IMR-90 (cell line): ENCODE measurements at regions not wholly inside any gene's neighbourhood (a gene's known extent, or its start where the extent isn't known, plus 50 kb on each side); places are given as distances from the start of the nearest gene placed in this dataset.

Source experiments
- ATAC-seq: fragments of 200-7000 bp; cut with Tn5 transposase; 2 replicates; pipeline ENCODE4 v1.9.1; 2020; ENCODE audit warnings: low read depth, mild to moderate bottlenecking, moderate library complexity
- BruUV-seq: library from RNA; stranded (reverse); fragments of 400-500 nt; replicated peaks from 2 replicates; lab custom pipeline; 2021; lab: Mats Ljungman, UMichigan
- CTCF ChIA-PET: fragments of 300-600 bp; formaldehyde crosslinking; extraction: SDS; loops from one replicate; lab custom pipeline; 2021; ENCODE audit warnings: antibody characterized with exemption; lab: Yijun Ruan, JAX
- POLR2A ChIA-PET: fragments of 300-600 bp; sonication (Branson Sonifier 250); formaldehyde crosslinking; loops from one replicate; lab custom pipeline; 2022; ENCODE audit warnings: antibody characterized with exemption; ENCODE audit not compliant: unreplicated experiment; lab: Charles Lee
- DNase-seq: peaks from one replicate; pipeline ENCODE4 v3.0.0; 2013
- H2AFZ ChIP-seq: replicated peaks from 2 replicates; pipeline ENCODE3; 2013; ENCODE audit warnings: low read length, mild to moderate bottlenecking; ENCODE audit not compliant: poor library complexity
- H2AK5ac ChIP-seq: 2 replicates; pipeline ENCODE4 v1.6.1; 2013; ENCODE audit warnings: low read depth, low read length, inconsistent platforms
- H2AK9ac ChIP-seq: replicated peaks from 2 replicates; pipeline ENCODE3; 2013; ENCODE audit warnings: mild to moderate bottlenecking, low read depth, low read length, moderate library complexity; ENCODE audit not compliant: poor library complexity
- H2BK120ac ChIP-seq: 2 replicates; pipeline ENCODE4 v1.6.1; 2013; ENCODE audit warnings: low read depth, low read length, inconsistent platforms
- H2BK15ac ChIP-seq: 3 replicates; pipeline ENCODE4 v1.6.1; 2013; ENCODE audit warnings: low read depth, low read length, inconsistent platforms
- H2BK20ac ChIP-seq: 2 replicates; pipeline ENCODE4 v1.6.1; 2013; ENCODE audit warnings: low read depth, mild to moderate bottlenecking, inconsistent platforms, low read length, moderate library complexity
- H2BK5ac ChIP-seq: 2 replicates; pipeline ENCODE4 v1.6.1; 2013; ENCODE audit warnings: mild to moderate bottlenecking, low read depth, low read length, inconsistent platforms; ENCODE audit not compliant: poor library complexity, severe bottlenecking
- H3K14ac ChIP-seq: replicated peaks from 2 replicates; pipeline ENCODE4 v1.6.1; 2013; ENCODE audit warnings: low read depth, low read length, inconsistent platforms
- H3K18ac ChIP-seq: 2 replicates; pipeline ENCODE4 v1.6.1; 2013; ENCODE audit warnings: low read depth, low read length, control low read depth
- H3K23ac ChIP-seq: 2 replicates; pipeline ENCODE4 v1.6.1; 2013; ENCODE audit warnings: low read depth, low read length, inconsistent platforms
- H3K27ac ChIP-seq: 2 replicates; pipeline ENCODE4 v1.5.1; 2013; ENCODE audit warnings: mild to moderate bottlenecking, control low read depth, low read length; ENCODE audit not compliant: insufficient read depth
- H3K27me3 ChIP-seq: 2 replicates; pipeline ENCODE4 v1.6.1; 2013; ENCODE audit warnings: low read length; ENCODE audit not compliant: control insufficient read depth, insufficient read depth
- H3K36me3 ChIP-seq: 2 replicates; pipeline ENCODE4 v1.6.1; 2013; ENCODE audit warnings: low read length, mixed read lengths; ENCODE audit not compliant: control insufficient read depth, insufficient read depth
- H3K4ac ChIP-seq: 2 replicates; pipeline ENCODE4 v1.6.1; 2013; ENCODE audit warnings: low read depth, low read length, inconsistent platforms
- H3K4me1 ChIP-seq: 2 replicates; pipeline ENCODE4 v1.6.1; 2013; ENCODE audit warnings: low read length, mixed read lengths; ENCODE audit not compliant: control insufficient read depth, insufficient read depth
- H3K4me2 ChIP-seq: 2 replicates; pipeline ENCODE4 v1.6.1; 2013; ENCODE audit warnings: low read depth, mild to moderate bottlenecking, control low read depth, low read length, moderate library complexity
- H3K4me3 ChIP-seq: 2 replicates; pipeline ENCODE4 v1.5.1; 2013; ENCODE audit warnings: low read depth, mild to moderate bottlenecking, control low read depth, low read length, moderate library complexity; ENCODE audit not compliant: insufficient read depth
- H3K56ac ChIP-seq: 2 replicates; pipeline ENCODE4 v1.6.1; 2013; ENCODE audit warnings: low read length, inconsistent platforms; ENCODE audit not compliant: insufficient read depth; ENCODE audit errors: extremely low read depth
- H3K79me1 ChIP-seq, 2 experiments: 2 replicates each; pipeline ENCODE4 v1.6.1; 2013; ENCODE audit warnings: low read length in 2 of 2, inconsistent platforms in 1 of 2, low read depth in 1 of 2
- H3K9ac ChIP-seq: 2 replicates; pipeline ENCODE4 v1.6.1; 2013; ENCODE audit warnings: low read depth, low read length, control low read depth
- H3K9me1 ChIP-seq: 2 replicates; pipeline ENCODE4 v1.6.1; 2013; ENCODE audit warnings: low read length, inconsistent platforms; ENCODE audit not compliant: insufficient read depth
- H3K9me3 ChIP-seq: 2 replicates; pipeline ENCODE4 v1.6.1; 2013; ENCODE audit warnings: low read length; ENCODE audit not compliant: control insufficient read depth, insufficient read depth
- H4K20me1 ChIP-seq: 2 replicates; pipeline ENCODE4 v1.6.1; 2013; ENCODE audit warnings: low read length, inconsistent platforms; ENCODE audit not compliant: insufficient read depth
- H4K5ac ChIP-seq: 2 replicates; pipeline ENCODE4 v1.6.1; 2013; ENCODE audit warnings: mild to moderate bottlenecking, low read depth, low read length, control low read depth
- H4K8ac ChIP-seq, 2 experiments: 2 replicates each; pipeline ENCODE4 v1.6.1; 2013; ENCODE audit warnings: low read depth in 2 of 2, low read length in 2 of 2, control low read depth in 1 of 2, inconsistent platforms in 1 of 2
- H4K91ac ChIP-seq: 2 replicates; pipeline ENCODE4 v1.6.1; 2013; ENCODE audit warnings: low read depth, low read length, inconsistent platforms; ENCODE audit not compliant: insufficient read depth
- CTCF ChIP-seq: conservative IDR thresholded peaks from 2 replicates; pipeline ENCODE4 v1.5.1; 2012; ENCODE audit warnings: mild to moderate bottlenecking, low read depth, low read length, improper control_type of control experiment
- FOS ChIP-seq: fragments of 150-350 bp; IDR thresholded peaks from 2 replicates; pipeline ENCODE4 v1.6.1; 2016; ENCODE audit warnings: low read depth, low read length
- MAFK ChIP-seq: IDR thresholded peaks from 2 replicates; pipeline ENCODE4 v1.6.1; 2012; ENCODE audit warnings: low read depth, low read length, improper control_type of control experiment
- MAZ ChIP-seq: IDR thresholded peaks from 2 replicates; pipeline ENCODE4 v1.6.1; 2012; ENCODE audit warnings: low read depth, mild to moderate bottlenecking, low read length, improper control_type of control experiment, moderate library complexity, borderline replicate concordance
- MXI1 ChIP-seq: IDR thresholded peaks from 2 replicates; pipeline ENCODE4 v1.6.1; 2012; ENCODE audit warnings: low read depth, mild to moderate bottlenecking, low read length, moderate library complexity, borderline replicate concordance
- NFE2L2 ChIP-seq: fragments of 150-350 bp; IDR thresholded peaks from 2 replicates; pipeline ENCODE4 v1.6.1; 2016; ENCODE audit warnings: low read depth, mild to moderate bottlenecking, low read length
- RCOR1 ChIP-seq: IDR thresholded peaks from 2 replicates; pipeline ENCODE4 v1.6.1; 2012; ENCODE audit warnings: mild to moderate bottlenecking, low read length, improper control_type of control experiment; ENCODE audit not compliant: insufficient replicate concordance
- RFX5 ChIP-seq: IDR thresholded peaks from 2 replicates; pipeline ENCODE4 v1.8.0; 2012; ENCODE audit warnings: low read depth, mild to moderate bottlenecking, low read length, moderate library complexity
- SMC3 ChIP-seq: fragments of 150-350 bp; IDR thresholded peaks from 2 replicates; pipeline ENCODE4 v1.6.1; 2016; ENCODE audit warnings: low read depth, mild to moderate bottlenecking, antibody characterized with exemption, low read length, moderate library complexity
- WGBS, 2 experiments: methylation state at CpG; one replicate each; pipeline versions ENCODE4 v1.1.5 to v1.1.7; 2013; ENCODE audit warnings: missing lambda C conversion rate in 2 of 2; ENCODE audit not compliant: insufficient read length in 1 of 2; ENCODE audit errors: extremely low coverage in 2 of 2; 5-methylcytosine and 5-hydroxymethylcytosine counted together
- dilution Hi-C: fragments of 300-500 bp; cut with HindIII; formaldehyde crosslinking; loops from one replicate; pipeline ENCODE4 v1.14.3; 2018; ENCODE audit warnings: low sequenced_read_pairs; ENCODE audit not compliant: unreplicated experiment
- in situ Hi-C: fragments of 300-500 bp; cut with MboI; formaldehyde crosslinking; loops from 3 replicates; pipeline ENCODE4 v1.14.3; 2019; ENCODE audit warnings: low sequenced_read_pairs, inconsistent platforms, mixed read lengths
- intact Hi-C: fragments of 100-400 bp; cut with micrococcal nuclease; formaldehyde crosslinking; loops from 2 replicates; pipeline ENCODE4 v1.10.0; 2022
- TF ChIP-seq, protein P1 (sequence below): fragments of 150-350 bp; IDR thresholded peaks from 2 replicates; pipeline ENCODE4 v1.6.1; 2016; ENCODE audit warnings: low read depth, mild to moderate bottlenecking, low read length, moderate library complexity, borderline replicate concordance

GRCh38 chr13:76804801-76805200 is 81.4 kb downstream of the KCTD12 start:
- Histone ChIP-seq H3K9me1 (no peaks in the 10 kb centered on the region), H4K8ac (no peak overlapping the region), H3K9me3 (no peaks in the 10 kb centered on the region), H3K18ac (no peak overlapping the region), H3K4me1 (peaks cover 1% of the 10 kb centered on the region; the same call in 1 of the 2 replicates), H3K23ac (no peak overlapping the region), H3K27ac (no peak overlapping the region), H2BK15ac (no peak overlapping the region), H2AK5ac (no peak overlapping the region), H3K27me3 (no peaks in the 10 kb centered on the region; the same call in 1 of the 2 replicates), H4K5ac (no peak overlapping the region), H3K79me1 (no peaks in the 10 kb centered on the region), H4K91ac (no peak overlapping the region), H3K56ac (no peak overlapping the region), H3K36me3 (no peaks in the 10 kb centered on the region), H2AFZ (no peak overlapping the region), H2AK9ac (no peak overlapping the region), H3K9ac (no peak overlapping the region), H3K4me3 (no peak overlapping the region), H2BK20ac (no peak overlapping the region), H2BK120ac (no peak overlapping the region), H3K4ac (no peak overlapping the region), H3K14ac (no peak overlapping the region), H3K4me2 (no peak overlapping the region), H2BK5ac (no peak overlapping the region), H4K20me1 (no peaks in the 10 kb centered on the region)
- no peak for ATAC-seq
- no peak for DNase-seq
- CTCF ChIA-PET = no interaction called here
- intact Hi-C loops (no loop called here), dilution Hi-C loops (no loop called here), in situ Hi-C loops (no loop called here)
- no CpG with 5 or more reads among the region's 4 CpGs for WGBS, 2 experiments
- POLR2A ChIA-PET = no interaction called here
- TF ChIP-seq, protein P1, sequence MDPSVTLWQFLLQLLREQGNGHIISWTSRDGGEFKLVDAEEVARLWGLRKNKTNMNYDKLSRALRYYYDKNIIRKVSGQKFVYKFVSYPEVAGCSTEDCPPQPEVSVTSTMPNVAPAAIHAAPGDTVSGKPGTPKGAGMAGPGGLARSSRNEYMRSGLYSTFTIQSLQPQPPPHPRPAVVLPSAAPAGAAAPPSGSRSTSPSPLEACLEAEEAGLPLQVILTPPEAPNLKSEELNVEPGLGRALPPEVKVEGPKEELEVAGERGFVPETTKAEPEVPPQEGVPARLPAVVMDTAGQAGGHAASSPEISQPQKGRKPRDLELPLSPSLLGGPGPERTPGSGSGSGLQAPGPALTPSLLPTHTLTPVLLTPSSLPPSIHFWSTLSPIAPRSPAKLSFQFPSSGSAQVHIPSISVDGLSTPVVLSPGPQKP = no peak
- TF ChIP-seq FOS (no peak), NFE2L2 (no peak), RCOR1 (no peak), MAZ (no peak), MXI1 (no peak), MAFK (no peak), RFX5 (no peak), CTCF (no peak), SMC3 (no peak)
- no TSS peak for BruUV-seq
